Smooth muscle cell (in vitro differentiated cells): ENCODE measurements at regions not wholly inside any gene's neighbourhood (a gene's known extent, or its start where the extent isn't known, plus 50 kb on each side); places are given as distances from the start of the nearest gene placed in this dataset.

ENCODE experiments used
- DNase-seq: peaks from one replicate; lab custom pipeline; 2025; ENCODE audit not compliant: unreplicated experiment; lab: John Stamatoyannopoulos, UW
- H2AFZ ChIP-seq: fragments of 200-600 bp; sonication (generic); 2 replicates; pipeline ENCODE4 v1.6.0; 2016; ENCODE audit warnings: antibody characterized with exemption, low read depth, mild to moderate bottlenecking
- H3F3A ChIP-seq: fragments of 200-600 bp; sonication (generic); 2 replicates; pipeline ENCODE4 v1.6.0; 2017; ENCODE audit warnings: antibody characterized with exemption, low read depth
- H3K27ac ChIP-seq: fragments of 200-600 bp; sonication (generic); 2 replicates; pipeline ENCODE4 v1.5.1; 2016; ENCODE audit warnings: low read depth, mild to moderate bottlenecking
- H3K27me3 ChIP-seq: fragments of 200-600 bp; sonication (generic); 2 replicates; pipeline ENCODE4 v1.6.1; 2016; ENCODE audit warnings: low read depth, mild to moderate bottlenecking
- H3K36me3 ChIP-seq: fragments of 200-600 bp; sonication (generic); 2 replicates; pipeline ENCODE4 v1.5.1; 2016; ENCODE audit warnings: low read depth
- H3K4me1 ChIP-seq: fragments of 200-600 bp; sonication (generic); 2 replicates; pipeline ENCODE4 v1.5.1; 2016; ENCODE audit warnings: low read depth
- H3K4me2 ChIP-seq: fragments of 200-600 bp; sonication (generic); 2 replicates; pipeline ENCODE4 v1.6.0; 2016; ENCODE audit warnings: mild to moderate bottlenecking
- H3K4me3 ChIP-seq: fragments of 200-600 bp; sonication (generic); 2 replicates; pipeline ENCODE4 v1.5.1; 2016; ENCODE audit warnings: mild to moderate bottlenecking
- H3K79me2 ChIP-seq: fragments of 200-600 bp; sonication (generic); 2 replicates; pipeline ENCODE4 v1.6.0; 2016; ENCODE audit warnings: low read depth, mild to moderate bottlenecking
- H3K9ac ChIP-seq: fragments of 200-600 bp; sonication (generic); 2 replicates; pipeline ENCODE4 v1.6.0; 2016; ENCODE audit warnings: low read depth
- H3K9me3 ChIP-seq: fragments of 200-600 bp; sonication (generic); replicated peaks from 2 replicates; pipeline ENCODE4 v1.5.1; 2016; ENCODE audit warnings: low read depth
- H4K20me1 ChIP-seq: fragments of 200-600 bp; sonication (generic); 2 replicates; pipeline ENCODE4 v1.6.0; 2016; ENCODE audit warnings: low read depth
- CTCF ChIP-seq: fragments of 200-600 bp; sonication (generic); IDR thresholded peaks from 2 replicates; pipeline ENCODE4 v1.5.1; 2017; ENCODE audit warnings: borderline replicate concordance, mild to moderate bottlenecking, antibody characterized with exemption; ENCODE audit not compliant: insufficient read depth, poor library complexity, severe bottlenecking
- WGBS: methylation state at CpG from one replicate; pipeline ENCODE4 v1.1.7; 2016; ENCODE audit warnings: low lambda C conversion rate; 5-methylcytosine and 5-hydroxymethylcytosine counted together

DNA sequence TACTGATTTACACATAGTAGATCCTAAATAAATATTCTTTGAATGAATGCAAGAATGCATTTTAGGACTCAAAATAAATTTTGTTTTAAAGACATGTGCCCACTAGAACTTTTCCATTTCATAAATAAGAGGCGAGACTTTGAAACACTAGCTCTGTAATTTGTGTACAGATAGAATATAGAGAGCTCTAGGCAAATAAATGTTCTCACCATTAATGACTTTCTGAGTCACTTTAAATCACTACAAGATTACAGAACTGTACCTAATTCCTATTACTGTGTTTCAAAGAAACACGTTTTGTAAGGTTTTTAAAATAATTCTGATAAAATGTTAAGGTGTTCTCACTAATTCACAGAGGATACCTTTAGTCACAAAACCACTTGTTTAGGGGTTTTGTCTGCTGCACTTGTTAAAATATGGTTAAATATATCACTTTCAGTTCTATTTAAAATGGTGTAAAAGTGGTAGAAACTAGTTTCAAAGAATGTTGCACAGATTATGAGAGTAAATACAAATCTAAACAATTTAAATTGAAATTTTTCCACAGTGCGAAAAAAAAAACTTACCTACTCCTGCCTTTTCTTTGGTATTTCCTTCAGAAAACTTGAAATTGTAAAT is 158.7 kb upstream of the ZC3H15 start:
- Histone ChIP-seq H2AFZ (no peak overlapping the region), H3K27me3 (no peaks in the 10 kb centered on the region), H3F3A (no peaks in the 10 kb centered on the region), H3K4me3 (no peak overlapping the region), H3K4me1 (no peaks in the 10 kb centered on the region), H3K36me3 (no peaks in the 10 kb centered on the region), H3K27ac (peak overlapping the region; percentile 75), H3K79me2 (no peaks in the 10 kb centered on the region), H4K20me1 (no peaks in the 10 kb centered on the region), H3K9me3 (no peaks in the 10 kb centered on the region), H3K9ac (no peak overlapping the region), H3K4me2 (no peak overlapping the region)
- WGBS: 80% methylated on average over 3 of the region's 3 CpGs
- no peak for DNase-seq
- TF ChIP-seq CTCF: no peak

GRCh38 chr2:186328838-186329237 is 157.2 kb upstream of the ZC3H15 start:
- Histone ChIP-seq H2AFZ (no peak overlapping the region), H4K20me1 (no peaks in the 10 kb centered on the region), H3K4me2 (no peak overlapping the region), H3K79me2 (no peaks in the 10 kb centered on the region), H3K36me3 (no peaks in the 10 kb centered on the region), H3K27me3 (no peaks in the 10 kb centered on the region), H3K4me1 (no peaks in the 10 kb centered on the region), H3F3A (no peaks in the 10 kb centered on the region), H3K27ac (no peak overlapping the region), H3K9ac (no peak overlapping the region), H3K9me3 (no peaks in the 10 kb centered on the region), H3K4me3 (no peak overlapping the region)
- no peak for TF ChIP-seq CTCF
- no peak for DNase-seq

GRCh38 chr2:186330050-186330449 is 156.0 kb upstream of the ZC3H15 start:
- Histone ChIP-seq H3F3A (no peaks in the 10 kb centered on the region), H3K9me3 (no peaks in the 10 kb centered on the region), H3K4me2 (no peak overlapping the region), H3K9ac (no peak overlapping the region), H3K79me2 (no peaks in the 10 kb centered on the region), H2AFZ (no peak overlapping the region), H3K27me3 (no peaks in the 10 kb centered on the region), H4K20me1 (no peaks in the 10 kb centered on the region), H3K4me3 (no peak overlapping the region), H3K4me1 (no peaks in the 10 kb centered on the region), H3K36me3 (no peaks in the 10 kb centered on the region), H3K27ac (no peak overlapping the region)
- DNase-seq: no peak
- WGBS: 85% methylated on average over 1 of the region's 1 CpG
- no peak for TF ChIP-seq CTCF

- Histone ChIP-seq H2AFZ (no peak overlapping the region), H3K9me3 (peaks cover 6% of the 10 kb centered on the region), H3K4me2 (no peak overlapping the region), H3K27ac (no peak overlapping the region), H3F3A (no peaks in the 10 kb centered on the region), H3K4me3 (no peak overlapping the region), H3K27me3 (no peaks in the 10 kb centered on the region), H3K4me1 (no peaks in the 10 kb centered on the region), H3K9ac (no peak overlapping the region), H3K79me2 (no peaks in the 10 kb centered on the region), H3K36me3 (no peaks in the 10 kb centered on the region), H4K20me1 (no peaks in the 10 kb centered on the region)
- TF ChIP-seq CTCF: no peak
- no peak for DNase-seq
- 10% methylated on average over 1 of the region's 1 CpG for WGBS
Observed at GRCh38 chr2:186339716-186340115, 146.3 kb upstream of the ZC3H15 start.
